Karpas-422 (cell line): ENCODE measurements at regions not wholly inside any gene's neighbourhood (a gene's known extent, or its start where the extent isn't known, plus 50 kb on each side); places are given as distances from the start of the nearest gene placed in this dataset.

Experiments used
- DNase-seq: peaks from one replicate; pipeline ENCODE4 v3.0.0-alpha.2; 2015
- H2AFZ ChIP-seq: fragments of 200-600 bp; sonication (generic); 2 replicates; pipeline ENCODE4 v1.6.1; 2014; ENCODE audit warnings: antibody characterized with exemption, low read length, mixed read lengths
- H3K27ac ChIP-seq: fragments of 200-600 bp; sonication (generic); 2 replicates; pipeline ENCODE4 v1.5.1; 2014; ENCODE audit warnings: mild to moderate bottlenecking, low read length, moderate library complexity
- H3K27me3 ChIP-seq: fragments of 200-600 bp; sonication (generic); 2 replicates; pipeline ENCODE4 v1.6.1; 2014; ENCODE audit warnings: low read length, mixed read lengths
- H3K36me3 ChIP-seq: fragments of 200-600 bp; sonication (generic); 2 replicates; pipeline ENCODE4 v1.6.1; 2014; ENCODE audit warnings: low read length, mixed read lengths; ENCODE audit not compliant: insufficient read depth
- H3K4me1 ChIP-seq: fragments of 200-600 bp; sonication (generic); 2 replicates; pipeline ENCODE4 v1.6.1; 2014; ENCODE audit warnings: mild to moderate bottlenecking, low read length, mixed read lengths
- H3K4me2 ChIP-seq: fragments of 200-600 bp; sonication (generic); 2 replicates; pipeline ENCODE4 v1.6.1; 2014; ENCODE audit warnings: low read length, low read depth, mild to moderate bottlenecking; ENCODE audit not compliant: poor library complexity, severe bottlenecking
- H3K4me3 ChIP-seq: fragments of 200-600 bp; sonication (generic); 2 replicates; pipeline ENCODE4 v1.5.1; 2014; ENCODE audit warnings: mild to moderate bottlenecking, antibody characterized with exemption, low read length, mixed read lengths
- H3K79me2 ChIP-seq: fragments of 200-600 bp; sonication (generic); 2 replicates; pipeline ENCODE4 v1.6.1; 2014; ENCODE audit warnings: mild to moderate bottlenecking, low read length, mixed read lengths
- H3K9ac ChIP-seq: fragments of 200-600 bp; sonication (generic); 2 replicates; pipeline ENCODE4 v1.6.0; 2014; ENCODE audit warnings: low read length
- H3K9me2 ChIP-seq: fragments of 200-600 bp; sonication (generic), shearing (Covaris generic); replicated peaks from 2 replicates; pipeline ENCODE4 v1.6.0; 2014; ENCODE audit warnings: mild to moderate bottlenecking, low read length, moderate library complexity; ENCODE audit not compliant: insufficient read depth
- H3K9me3 ChIP-seq: fragments of 300-700, 200-600 bp; sonication (generic); 2 replicates; pipeline ENCODE4 v1.6.1; 2014; ENCODE audit warnings: low read length, mixed read lengths
- H4K20me1 ChIP-seq: fragments of 200-600 bp; sonication (generic); 2 replicates; pipeline ENCODE4 v1.6.1; 2014; ENCODE audit warnings: mild to moderate bottlenecking, antibody characterized with exemption, low read length, low read depth; ENCODE audit not compliant: insufficient read depth

- no peaks in the 10 kb centered on the region for H3K36me3 ChIP-seq
- no peak for DNase-seq
- no peak overlapping the region for H3K9ac ChIP-seq
- H3K79me2 ChIP-seq, result no peaks in the 10 kb centered on the region
- H3K9me2 ChIP-seq, result no peaks in the 10 kb centered on the region
- no peak overlapping the region for H3K4me2 ChIP-seq
- H2AFZ ChIP-seq, result no peak overlapping the region
- no peaks in the 10 kb centered on the region for H3K27me3 ChIP-seq
- no peak overlapping the region for H3K4me3 ChIP-seq
- H3K27ac ChIP-seq, result no peak overlapping the region
- H4K20me1 ChIP-seq, result no peaks in the 10 kb centered on the region
- no peaks in the 10 kb centered on the region for H3K9me3 ChIP-seq
- no peaks in the 10 kb centered on the region for H3K4me1 ChIP-seq
Measured at GRCh38 chr4:186481998-186482790, 73.2 kb downstream of the MTNR1A start.

GRCh38 chr4:186475202-186475601 lies 80.2 kb downstream of the MTNR1A start:
- Histone ChIP-seq H3K36me3 (no peaks in the 10 kb centered on the region), H3K79me2 (no peaks in the 10 kb centered on the region), H3K27me3 (no peaks in the 10 kb centered on the region), H3K4me3 (no peak overlapping the region), H3K27ac (no peak overlapping the region), H2AFZ (no peak overlapping the region), H3K4me2 (no peak overlapping the region), H3K9me2 (no peaks in the 10 kb centered on the region), H4K20me1 (no peaks in the 10 kb centered on the region), H3K4me1 (no peaks in the 10 kb centered on the region), H3K9me3 (no peaks in the 10 kb centered on the region), H3K9ac (no peak overlapping the region)
- DNase-seq, result no peak

DNA sequence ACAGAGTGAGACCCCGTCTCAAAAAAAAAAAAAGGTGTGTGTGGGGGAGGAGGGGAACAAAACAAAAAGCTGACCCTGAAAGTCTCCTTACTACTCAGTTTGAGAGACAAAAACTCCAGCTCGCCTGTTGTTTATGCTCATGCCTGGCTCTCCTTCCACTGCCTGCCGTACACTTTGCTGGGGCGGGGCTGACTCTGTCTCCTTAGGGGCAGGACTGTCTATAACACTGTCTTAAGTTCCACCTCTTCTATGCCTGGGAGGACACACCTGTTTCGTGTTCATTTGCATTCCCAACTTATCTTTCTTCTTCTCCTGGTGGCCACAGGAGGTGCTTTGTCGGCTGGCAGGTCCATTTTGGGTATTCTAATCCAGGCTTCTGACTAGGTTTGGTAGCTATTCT lies 81.4 kb downstream of the MTNR1A start:
- H3K9me3 ChIP-seq, result no peaks in the 10 kb centered on the region
- H4K20me1 ChIP-seq, result no peaks in the 10 kb centered on the region
- H3K4me1 ChIP-seq, result no peaks in the 10 kb centered on the region
- no peak for DNase-seq
- H3K27ac ChIP-seq, result no peak overlapping the region
- no peak overlapping the region for H3K4me3 ChIP-seq
- H3K9me2 ChIP-seq, result no peaks in the 10 kb centered on the region
- H3K36me3 ChIP-seq, result no peaks in the 10 kb centered on the region
- no peak overlapping the region for H3K9ac ChIP-seq
- H3K79me2 ChIP-seq, result no peaks in the 10 kb centered on the region
- no peaks in the 10 kb centered on the region for H3K27me3 ChIP-seq
- no peak overlapping the region for H2AFZ ChIP-seq
- H3K4me2 ChIP-seq, result no peak overlapping the region

GRCh38 chr4:186472948-186473347 lies 82.4 kb downstream of the MTNR1A start:
- no peak overlapping the region for H3K9ac ChIP-seq
- no peaks in the 10 kb centered on the region for H3K79me2 ChIP-seq
- no peak for DNase-seq
- no peak overlapping the region for H3K4me2 ChIP-seq
- no peaks in the 10 kb centered on the region for H3K9me3 ChIP-seq
- H3K4me3 ChIP-seq, result no peak overlapping the region
- no peak overlapping the region for H2AFZ ChIP-seq
- H3K4me1 ChIP-seq, result no peaks in the 10 kb centered on the region
- H3K9me2 ChIP-seq, result no peaks in the 10 kb centered on the region
- H4K20me1 ChIP-seq, result no peaks in the 10 kb centered on the region
- no peak overlapping the region for H3K27ac ChIP-seq
- no peaks in the 10 kb centered on the region for H3K27me3 ChIP-seq
- H3K36me3 ChIP-seq, result no peaks in the 10 kb centered on the region

DNA sequence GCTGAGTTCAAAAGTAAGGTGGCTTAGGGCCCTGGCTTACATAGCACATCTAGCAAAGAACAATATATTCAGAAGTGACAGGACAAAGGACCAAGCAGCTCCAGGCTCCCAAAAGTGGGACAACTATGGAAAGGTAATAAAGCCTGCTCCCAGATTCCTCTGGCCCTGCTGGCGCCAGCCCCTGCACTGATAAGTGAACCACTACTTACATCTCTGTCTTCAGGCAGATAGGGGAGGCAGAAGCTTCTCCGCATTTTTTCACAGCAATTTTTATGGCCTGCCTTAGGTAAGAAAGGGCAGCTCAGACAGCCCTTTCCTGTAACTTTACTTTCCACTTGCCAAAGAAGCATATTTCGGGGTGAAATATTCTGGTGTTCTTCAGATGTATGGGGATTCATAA lies 83.9 kb downstream of the MTNR1A start:
- no peaks in the 10 kb centered on the region for H3K4me1 ChIP-seq
- no peak overlapping the region for H3K27ac ChIP-seq
- H3K4me3 ChIP-seq, result no peak overlapping the region
- DNase-seq, result no peak
- no peaks in the 10 kb centered on the region for H3K9me2 ChIP-seq
- H3K9ac ChIP-seq, result no peak overlapping the region
- H3K79me2 ChIP-seq, result no peaks in the 10 kb centered on the region
- no peaks in the 10 kb centered on the region for H3K9me3 ChIP-seq
- H2AFZ ChIP-seq, result no peak overlapping the region
- H3K36me3 ChIP-seq, result no peaks in the 10 kb centered on the region
- H4K20me1 ChIP-seq, result no peaks in the 10 kb centered on the region
- H3K27me3 ChIP-seq, result no peaks in the 10 kb centered on the region
- H3K4me2 ChIP-seq, result no peak overlapping the region

- no peaks in the 10 kb centered on the region for H4K20me1 ChIP-seq
- no peaks in the 10 kb centered on the region for H3K27me3 ChIP-seq
- no peak overlapping the region for H2AFZ ChIP-seq
- no peaks in the 10 kb centered on the region for H3K4me1 ChIP-seq
- no peak overlapping the region for H3K4me2 ChIP-seq
- H3K9me3 ChIP-seq, result no peaks in the 10 kb centered on the region
- H3K9me2 ChIP-seq, result no peaks in the 10 kb centered on the region
- no peak for DNase-seq
- H3K79me2 ChIP-seq, result no peaks in the 10 kb centered on the region
- H3K4me3 ChIP-seq, result no peak overlapping the region
- H3K9ac ChIP-seq, result no peak overlapping the region
- no peak overlapping the region for H3K27ac ChIP-seq
- no peaks in the 10 kb centered on the region for H3K36me3 ChIP-seq
Measured at GRCh38 chr4:186458050-186458449, 97.3 kb downstream of the MTNR1A start.

DNA sequence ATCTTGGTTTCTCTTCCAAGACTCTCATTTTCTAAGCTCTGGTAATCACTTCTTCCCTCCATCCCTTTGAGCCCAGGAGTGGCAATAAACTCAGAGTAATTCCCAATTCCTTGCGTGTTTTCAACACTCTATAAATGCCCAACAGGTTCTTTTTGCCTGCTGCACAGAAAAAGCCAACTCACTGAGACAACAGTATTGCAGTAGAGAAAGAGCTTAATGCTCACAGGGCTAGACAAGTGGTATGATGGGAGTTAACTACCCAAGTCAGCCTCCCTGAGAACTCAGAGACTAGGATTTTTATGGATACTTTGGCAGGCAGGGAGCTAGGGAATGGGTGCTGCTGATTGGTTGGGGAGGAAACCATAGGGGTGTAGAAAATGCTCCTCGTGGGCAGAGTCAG lies 103.4 kb downstream of the MTNR1A start:
- H2AFZ ChIP-seq, result no peak overlapping the region
- H4K20me1 ChIP-seq, result no peaks in the 10 kb centered on the region

GRCh38 chr4:186449954-186450353 lies 105.4 kb downstream of the MTNR1A start:
- Histone ChIP-seq H3K9me2 (no peaks in the 10 kb centered on the region), H3K4me2 (no peak overlapping the region), H3K4me3 (no peak overlapping the region), H3K27me3 (no peaks in the 10 kb centered on the region), H3K9me3 (no peaks in the 10 kb centered on the region; the same call in 1 of the 2 replicates), H3K27ac (no peak overlapping the region), H3K79me2 (no peaks in the 10 kb centered on the region), H2AFZ (no peak overlapping the region), H3K36me3 (no peaks in the 10 kb centered on the region), H4K20me1 (no peaks in the 10 kb centered on the region), H3K4me1 (no peaks in the 10 kb centered on the region), H3K9ac (no peak overlapping the region)
- DNase-seq, result no peak

More for the DNA sequence above, 103.4 kb downstream of the MTNR1A start:
- no peaks in the 10 kb centered on the region for H3K9me2 ChIP-seq
- no peak for DNase-seq
- H3K4me3 ChIP-seq, result no peak overlapping the region
- no peak overlapping the region for H3K9ac ChIP-seq
- no peaks in the 10 kb centered on the region for H3K79me2 ChIP-seq
- no peak overlapping the region for H3K4me2 ChIP-seq
- H3K27me3 ChIP-seq, result no peaks in the 10 kb centered on the region
- H3K4me1 ChIP-seq, result no peaks in the 10 kb centered on the region
- H3K36me3 ChIP-seq, result no peaks in the 10 kb centered on the region
- no peaks in the 10 kb centered on the region; the same call in 1 of the 2 replicates for H3K9me3 ChIP-seq
- H3K27ac ChIP-seq, result no peak overlapping the region
